ENCODE measurements at regions not wholly inside any gene's neighbourhood (a gene's known extent, or its start where the extent isn't known, plus 50 kb on each side); places are given as distances from the start of the nearest gene placed in this dataset.

GRCh38 chr9:99730062-99730461, 91.6 kb upstream of the NR4A3 start (continued):
- no peak for TF ChIP-seq SIX5 (IDR thresholded peaks at IDR 0.05; ENCODE audit: low read depth, low read length)
